Stimulated activated CD4-positive, alpha-beta T cell treated with anti-CD3 and anti-CD28 coated beads, TNF-alpha, amount 100 ng/mL, for 1 hour (primary cell): ENCODE measurements at regions not wholly inside any gene's neighbourhood (a gene's known extent, or its start where the extent isn't known, plus 50 kb on each side); places are given as distances from the start of the nearest gene placed in this dataset.
"Not testable (repeated sequence)": the region's sequence is repeated elsewhere in the genome, so short reads cannot be mapped to it uniquely, and the experiment has no call there.

Experiments
- DNase-seq, 3 donors: peaks; one replicate each; pipeline ENCODE4 v3.0.0-alpha.2; 2020; ENCODE audit warnings: low read depth in 3 of 3, low spot score in 1 of 3

GRCh38 chr1:196005426-196005825, 602.8 kb downstream of the KCNT2 start:
- DNase-seq: no peak

GRCh38 chr1:196004388-196004787, 603.9 kb downstream of the KCNT2 start:
- not testable (repeated sequence) for DNase-seq

- DNase-seq: no peak
Observed at GRCh38 chr1:196002906-196003305, 605.3 kb downstream of the KCNT2 start.

GRCh38 chr1:196002296-196002695, 605.9 kb downstream of the KCNT2 start:
- not testable (repeated sequence) for DNase-seq

GRCh38 chr1:196001188-196001587, 607.1 kb downstream of the KCNT2 start:
- DNase-seq: no peak

- DNase-seq: no peak
Observed at GRCh38 chr1:195999022-195999421, 609.2 kb downstream of the KCNT2 start.

- no peak for DNase-seq
Observed at GRCh38 chr1:195981448-195982139, 626.6 kb downstream of the KCNT2 start.

GRCh38 chr1:195979646-195980045, 628.6 kb downstream of the KCNT2 start:
- no peak for DNase-seq

GRCh38 chr1:195973311-195973904, 634.8 kb downstream of the KCNT2 start:
- DNase-seq: no peak

- DNase-seq: no peak
Observed at GRCh38 chr1:195971589-195971988, 636.7 kb downstream of the KCNT2 start.

GRCh38 chr1:195970209-195970608, 638.0 kb downstream of the KCNT2 start:
- DNase-seq: no peak

GRCh38 chr1:195965475-195965874, 642.8 kb downstream of the KCNT2 start:
- DNase-seq: no peak

- no peak for DNase-seq
Observed at GRCh38 chr1:195965036-195965435, 643.2 kb downstream of the KCNT2 start.

- DNase-seq: no peak
Observed at GRCh38 chr1:195964516-195964915, 643.7 kb downstream of the KCNT2 start.

GRCh38 chr1:195962051-195962450, 646.2 kb downstream of the KCNT2 start:
- DNase-seq: no peak

- DNase-seq: no peak
Observed at GRCh38 chr1:195960580-195960979, 647.7 kb downstream of the KCNT2 start.

- DNase-seq: no peak
Observed at GRCh38 chr1:195958131-195958530, 650.1 kb downstream of the KCNT2 start.

- DNase-seq: no peak
Observed at GRCh38 chr1:195956845-195957244, 651.4 kb downstream of the KCNT2 start.

- DNase-seq: no peak
Observed at GRCh38 chr1:195954848-195955247, 653.4 kb downstream of the KCNT2 start.

- DNase-seq: no peak
Observed at GRCh38 chr1:195951313-195951712, 656.9 kb downstream of the KCNT2 start.

- DNase-seq: no peak
Observed at GRCh38 chr1:195948123-195948895, 659.9 kb downstream of the KCNT2 start.

GRCh38 chr1:195946500-195946899, 661.7 kb downstream of the KCNT2 start:
- no peak for DNase-seq
